ENCODE measurements at regions not wholly inside any gene's neighbourhood (a gene's known extent, or its start where the extent isn't known, plus 50 kb on each side); places are given as distances from the start of the nearest gene placed in this dataset.

GRCh38 chr2:150109912-150110311, 377.6 kb downstream of the RND3 start:
- Histone ChIP-seq H3K36me3 (ENCODE audit: control insufficient read depth, insufficient read depth, low read length) (no peaks in the 10 kb centered on the region), H3K27me3 (replicated peaks; ENCODE audit: control insufficient read depth, insufficient read depth, low read length) (no peaks in the 10 kb centered on the region; the same call in 1 of the 2 replicates), H3K4me3 (replicated peaks; ENCODE audit: low read depth, low read length) (no peak overlapping the region)
- TF ChIP-seq, protein P1, sequence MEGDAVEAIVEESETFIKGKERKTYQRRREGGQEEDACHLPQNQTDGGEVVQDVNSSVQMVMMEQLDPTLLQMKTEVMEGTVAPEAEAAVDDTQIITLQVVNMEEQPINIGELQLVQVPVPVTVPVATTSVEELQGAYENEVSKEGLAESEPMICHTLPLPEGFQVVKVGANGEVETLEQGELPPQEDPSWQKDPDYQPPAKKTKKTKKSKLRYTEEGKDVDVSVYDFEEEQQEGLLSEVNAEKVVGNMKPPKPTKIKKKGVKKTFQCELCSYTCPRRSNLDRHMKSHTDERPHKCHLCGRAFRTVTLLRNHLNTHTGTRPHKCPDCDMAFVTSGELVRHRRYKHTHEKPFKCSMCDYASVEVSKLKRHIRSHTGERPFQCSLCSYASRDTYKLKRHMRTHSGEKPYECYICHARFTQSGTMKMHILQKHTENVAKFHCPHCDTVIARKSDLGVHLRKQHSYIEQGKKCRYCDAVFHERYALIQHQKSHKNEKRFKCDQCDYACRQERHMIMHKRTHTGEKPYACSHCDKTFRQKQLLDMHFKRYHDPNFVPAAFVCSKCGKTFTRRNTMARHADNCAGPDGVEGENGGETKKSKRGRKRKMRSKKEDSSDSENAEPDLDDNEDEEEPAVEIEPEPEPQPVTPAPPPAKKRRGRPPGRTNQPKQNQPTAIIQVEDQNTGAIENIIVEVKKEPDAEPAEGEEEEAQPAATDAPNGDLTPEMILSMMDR (IDR thresholded peaks at IDR 0.05; ENCODE audit: insufficient read depth, low read length, poor library complexity, severe bottlenecking) = no peak
- DNase-seq (ENCODE audit: extremely low read depth, insufficient read length) = no peak

GRCh38 chr2:150109028-150109427, 378.4 kb downstream of the RND3 start:
- TF ChIP-seq, protein P1 (IDR thresholded peaks at IDR 0.05; ENCODE audit: insufficient read depth, low read length, poor library complexity, severe bottlenecking) = no peak
- H3K27me3 ChIP-seq (replicated peaks; ENCODE audit: control insufficient read depth, insufficient read depth, low read length) = no peaks in the 10 kb centered on the region
- DNase-seq (ENCODE audit: extremely low read depth, insufficient read length) = no peak
- no peaks in the 10 kb centered on the region for H3K36me3 ChIP-seq (ENCODE audit: control insufficient read depth, insufficient read depth, low read length)
- no peak overlapping the region for H3K4me3 ChIP-seq (replicated peaks; ENCODE audit: low read depth, low read length)

DNA sequence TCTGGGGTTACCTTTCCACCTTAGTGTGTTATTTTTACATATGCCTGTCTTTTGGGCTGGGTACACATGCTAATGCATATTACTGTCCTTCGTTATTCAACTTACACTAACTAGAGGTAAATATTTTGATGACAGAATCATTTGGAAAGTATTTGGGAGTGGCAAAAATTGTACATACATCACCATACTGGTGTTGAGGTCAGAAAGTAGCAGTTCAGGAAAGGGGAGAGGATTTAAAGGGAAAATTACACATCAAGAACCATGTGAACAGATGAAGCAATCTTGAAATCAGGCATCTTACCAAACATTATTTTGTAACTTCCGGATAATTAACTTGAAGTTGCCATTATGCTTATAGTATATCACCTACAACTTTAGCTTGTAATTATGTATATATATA, 379.7 kb downstream of the RND3 start:
- TF ChIP-seq, protein P1 (IDR thresholded peaks at IDR 0.05; ENCODE audit: insufficient read depth, low read length, poor library complexity, severe bottlenecking) = no peak
- H3K36me3 ChIP-seq (ENCODE audit: control insufficient read depth, insufficient read depth, low read length) = no peaks in the 10 kb centered on the region
- no peak for DNase-seq (ENCODE audit: extremely low read depth, insufficient read length)

GRCh38 chr2:150107170-150107569, 380.3 kb downstream of the RND3 start:
- Histone ChIP-seq H3K36me3 (ENCODE audit: control insufficient read depth, insufficient read depth, low read length) (no peaks in the 10 kb centered on the region), H3K4me3 (replicated peaks; ENCODE audit: low read depth, low read length) (no peak overlapping the region), H3K27me3 (replicated peaks; ENCODE audit: control insufficient read depth, insufficient read depth, low read length) (no peaks in the 10 kb centered on the region)
- TF ChIP-seq, protein P1 (IDR thresholded peaks at IDR 0.05; ENCODE audit: insufficient read depth, low read length, poor library complexity, severe bottlenecking) = no peak
- DNase-seq (ENCODE audit: extremely low read depth, insufficient read length) = no peak

More for the DNA sequence above, 379.7 kb downstream of the RND3 start:
- H3K4me3 ChIP-seq (replicated peaks; ENCODE audit: low read depth, low read length) = no peak overlapping the region
- no peaks in the 10 kb centered on the region for H3K27me3 ChIP-seq (replicated peaks; ENCODE audit: control insufficient read depth, insufficient read depth, low read length)

GRCh38 chr2:150101947-150102346, 385.5 kb downstream of the RND3 start:
- DNase-seq (ENCODE audit: extremely low read depth, insufficient read length) = no peak
- Histone ChIP-seq H3K36me3 (ENCODE audit: control insufficient read depth, insufficient read depth, low read length) (no peaks in the 10 kb centered on the region), H3K4me3 (replicated peaks; ENCODE audit: low read depth, low read length) (no peak overlapping the region), H3K27me3 (replicated peaks; ENCODE audit: control insufficient read depth, insufficient read depth, low read length) (no peaks in the 10 kb centered on the region)
- TF ChIP-seq, protein P1 (IDR thresholded peaks at IDR 0.05; ENCODE audit: insufficient read depth, low read length, poor library complexity, severe bottlenecking) = no peak

- H3K36me3 ChIP-seq (ENCODE audit: control insufficient read depth, insufficient read depth, low read length) = no peaks in the 10 kb centered on the region
- DNase-seq (ENCODE audit: extremely low read depth, insufficient read length) = no peak
- TF ChIP-seq, protein P1 (IDR thresholded peaks at IDR 0.05; ENCODE audit: insufficient read depth, low read length, poor library complexity, severe bottlenecking) = no peak
These were observed 386.6 kb downstream of the RND3 start for GRCh38 chr2:150100834-150101233.

More at GRCh38 chr2:150100834-150101233, 386.6 kb downstream of the RND3 start:
- Histone ChIP-seq H3K4me3 (replicated peaks; ENCODE audit: low read depth, low read length) (no peak overlapping the region), H3K27me3 (replicated peaks; ENCODE audit: control insufficient read depth, insufficient read depth, low read length) (no peaks in the 10 kb centered on the region)
